Fibroblast of mammary gland (primary cell): ENCODE measurements at regions not wholly inside any gene's neighbourhood (a gene's known extent, or its start where the extent isn't known, plus 50 kb on each side); places are given as distances from the start of the nearest gene placed in this dataset.

Experiments
- DNase-seq: peaks from one replicate; pipeline ENCODE4 v3.0.0-alpha.2; 2010; ENCODE audit warnings: low read depth
- H3K4me3 ChIP-seq: 2 replicates; pipeline ENCODE4 v1.5.1; 2011; ENCODE audit warnings: low read depth, mild to moderate bottlenecking, low read length, moderate library complexity; ENCODE audit not compliant: control insufficient read depth
- TF ChIP-seq, protein P1 (sequence below): conservative IDR thresholded peaks from 2 replicates; pipeline ENCODE4 v1.5.1; 2011; ENCODE audit warnings: low read depth, low read length, inconsistent platforms; ENCODE audit not compliant: control insufficient read depth, insufficient read depth

DNA sequence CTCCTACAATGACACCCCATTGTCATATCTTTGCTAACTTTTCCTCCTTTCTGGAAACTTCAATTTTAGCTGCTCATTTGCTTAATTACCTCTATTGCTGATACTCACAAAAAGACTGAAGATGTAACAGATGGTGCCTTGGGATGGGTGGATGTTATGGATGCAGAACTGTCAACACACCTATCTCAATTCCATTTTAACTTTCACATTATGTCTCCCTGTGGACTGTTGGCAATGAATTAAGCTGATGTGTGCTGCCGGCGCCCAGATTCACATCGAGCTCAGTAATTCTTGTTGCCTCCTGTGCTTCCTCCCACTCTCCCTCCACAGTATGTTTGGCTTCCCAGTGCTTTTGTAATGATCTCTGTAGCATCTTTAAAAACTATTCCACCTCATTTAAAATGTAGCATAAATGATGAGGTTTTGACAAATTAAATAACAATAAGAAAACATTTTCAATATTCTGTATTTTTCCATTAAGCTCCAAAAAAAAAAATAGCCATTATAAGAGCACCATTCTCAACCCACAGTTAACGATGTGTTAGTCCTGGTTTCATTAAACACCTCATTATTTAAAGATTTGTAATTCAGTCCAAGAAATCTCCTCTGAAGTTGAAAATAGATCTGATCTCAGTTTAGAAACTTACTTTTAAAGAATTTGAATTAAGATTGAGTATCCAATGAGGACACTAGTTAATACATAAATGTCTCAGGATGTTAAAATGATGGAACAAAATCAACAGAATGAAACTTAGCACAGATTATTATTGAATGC is 99.9 kb upstream of the FAM216B start:
- no peak overlapping the region for H3K4me3 ChIP-seq
- TF ChIP-seq, protein P1, sequence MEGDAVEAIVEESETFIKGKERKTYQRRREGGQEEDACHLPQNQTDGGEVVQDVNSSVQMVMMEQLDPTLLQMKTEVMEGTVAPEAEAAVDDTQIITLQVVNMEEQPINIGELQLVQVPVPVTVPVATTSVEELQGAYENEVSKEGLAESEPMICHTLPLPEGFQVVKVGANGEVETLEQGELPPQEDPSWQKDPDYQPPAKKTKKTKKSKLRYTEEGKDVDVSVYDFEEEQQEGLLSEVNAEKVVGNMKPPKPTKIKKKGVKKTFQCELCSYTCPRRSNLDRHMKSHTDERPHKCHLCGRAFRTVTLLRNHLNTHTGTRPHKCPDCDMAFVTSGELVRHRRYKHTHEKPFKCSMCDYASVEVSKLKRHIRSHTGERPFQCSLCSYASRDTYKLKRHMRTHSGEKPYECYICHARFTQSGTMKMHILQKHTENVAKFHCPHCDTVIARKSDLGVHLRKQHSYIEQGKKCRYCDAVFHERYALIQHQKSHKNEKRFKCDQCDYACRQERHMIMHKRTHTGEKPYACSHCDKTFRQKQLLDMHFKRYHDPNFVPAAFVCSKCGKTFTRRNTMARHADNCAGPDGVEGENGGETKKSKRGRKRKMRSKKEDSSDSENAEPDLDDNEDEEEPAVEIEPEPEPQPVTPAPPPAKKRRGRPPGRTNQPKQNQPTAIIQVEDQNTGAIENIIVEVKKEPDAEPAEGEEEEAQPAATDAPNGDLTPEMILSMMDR = no peak
- DNase-seq = no peak

- TF ChIP-seq, protein P1 = no peak
- no peak for DNase-seq
- no peak overlapping the region for H3K4me3 ChIP-seq
Observed at GRCh38 chr13:42684226-42684625, 97.2 kb upstream of the FAM216B start.

GRCh38 chr13:42685751-42686150 is 95.6 kb upstream of the FAM216B start:
- no peak for DNase-seq
- TF ChIP-seq, protein P1 = no peak
- no peak overlapping the region for H3K4me3 ChIP-seq

DNA sequence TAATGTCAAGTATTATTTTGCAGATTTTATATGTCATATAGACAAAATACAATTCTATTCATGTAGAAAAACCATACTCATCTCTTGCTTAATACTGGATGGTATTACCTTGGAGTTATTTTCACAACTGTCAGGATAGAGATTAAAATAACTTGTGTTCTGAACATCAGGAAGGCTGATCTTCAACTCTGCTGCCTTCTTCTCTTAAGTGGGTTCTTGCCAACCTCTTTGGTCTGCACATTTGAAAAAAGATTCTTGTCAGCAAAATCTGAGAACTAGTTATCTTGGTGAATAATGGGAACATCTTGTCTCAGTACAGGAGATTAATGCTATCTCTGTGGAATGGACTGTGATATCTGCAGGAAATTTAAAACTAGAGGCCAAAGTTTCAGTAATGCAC is 95.2 kb upstream of the FAM216B start:
- DNase-seq = no peak
- no peak overlapping the region for H3K4me3 ChIP-seq
- TF ChIP-seq, protein P1 = no peak

GRCh38 chr13:42688821-42689220 is 92.6 kb upstream of the FAM216B start:
- no peak for DNase-seq
- H3K4me3 ChIP-seq = no peak overlapping the region
- TF ChIP-seq, protein P1 = no peak

- peak; percentile 77 for DNase-seq
- no peak overlapping the region for H3K4me3 ChIP-seq
- TF ChIP-seq, protein P1 = no peak
Observed at GRCh38 chr13:42696191-42696590, 85.2 kb upstream of the FAM216B start.

DNA sequence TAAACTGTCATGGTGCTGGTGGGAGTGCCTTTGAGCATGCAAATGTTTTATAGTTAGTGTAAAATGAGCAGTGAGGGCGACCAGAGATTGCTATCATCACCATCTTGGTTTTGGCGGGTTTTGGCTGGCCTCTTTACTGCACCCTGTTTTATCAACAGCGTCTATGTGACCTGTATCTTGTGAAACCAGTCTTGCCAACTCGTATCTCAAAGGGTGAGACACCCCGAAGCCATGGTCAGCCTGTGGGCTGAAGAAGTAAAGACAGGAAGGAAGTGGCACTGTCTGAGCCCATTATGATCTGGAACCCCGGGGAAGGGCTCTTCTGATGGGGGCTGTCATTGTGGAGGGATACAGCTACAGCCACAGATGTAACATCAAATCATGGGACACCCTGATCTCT is 81.5 kb upstream of the FAM216B start:
- H3K4me3 ChIP-seq = no peak overlapping the region
- TF ChIP-seq, protein P1 = no peak
- DNase-seq = no peak
